GM12865 (cell line): ENCODE measurements at regions not wholly inside any gene's neighbourhood (a gene's known extent, or its start where the extent isn't known, plus 50 kb on each side); places are given as distances from the start of the nearest gene placed in this dataset.

Experiments
- DNase-seq: peaks from one replicate; pipeline ENCODE4 v3.0.0; 2010; ENCODE audit warnings: low read depth
- H3K4me3 ChIP-seq: 2 replicates; pipeline ENCODE4 v1.5.1; 2011; ENCODE audit warnings: mild to moderate bottlenecking, low read depth, low read length, control low read depth
- TF ChIP-seq, protein P1 (sequence below): IDR thresholded peaks from 2 replicates; pipeline ENCODE4 v1.5.1; 2011; ENCODE audit warnings: low read length, control low read depth, low read depth, inconsistent platforms; ENCODE audit not compliant: insufficient read depth; ENCODE audit errors: missing control alignments

- no peak overlapping the region for H3K4me3 ChIP-seq
- no peak for DNase-seq
- TF ChIP-seq, protein P1, sequence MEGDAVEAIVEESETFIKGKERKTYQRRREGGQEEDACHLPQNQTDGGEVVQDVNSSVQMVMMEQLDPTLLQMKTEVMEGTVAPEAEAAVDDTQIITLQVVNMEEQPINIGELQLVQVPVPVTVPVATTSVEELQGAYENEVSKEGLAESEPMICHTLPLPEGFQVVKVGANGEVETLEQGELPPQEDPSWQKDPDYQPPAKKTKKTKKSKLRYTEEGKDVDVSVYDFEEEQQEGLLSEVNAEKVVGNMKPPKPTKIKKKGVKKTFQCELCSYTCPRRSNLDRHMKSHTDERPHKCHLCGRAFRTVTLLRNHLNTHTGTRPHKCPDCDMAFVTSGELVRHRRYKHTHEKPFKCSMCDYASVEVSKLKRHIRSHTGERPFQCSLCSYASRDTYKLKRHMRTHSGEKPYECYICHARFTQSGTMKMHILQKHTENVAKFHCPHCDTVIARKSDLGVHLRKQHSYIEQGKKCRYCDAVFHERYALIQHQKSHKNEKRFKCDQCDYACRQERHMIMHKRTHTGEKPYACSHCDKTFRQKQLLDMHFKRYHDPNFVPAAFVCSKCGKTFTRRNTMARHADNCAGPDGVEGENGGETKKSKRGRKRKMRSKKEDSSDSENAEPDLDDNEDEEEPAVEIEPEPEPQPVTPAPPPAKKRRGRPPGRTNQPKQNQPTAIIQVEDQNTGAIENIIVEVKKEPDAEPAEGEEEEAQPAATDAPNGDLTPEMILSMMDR: no peak
Observed at GRCh38 chr5:172588380-172588779, 52.7 kb upstream of the NEURL1B start.

GRCh38 chr5:172587061-172587405 is 54.0 kb upstream of the NEURL1B start:
- no peak for DNase-seq
- TF ChIP-seq, protein P1: no peak
- no peak overlapping the region for H3K4me3 ChIP-seq

GRCh38 chr5:172586125-172587060 is 54.7 kb upstream of the NEURL1B start:
- DNase-seq: no peak
- no peak overlapping the region for H3K4me3 ChIP-seq
- TF ChIP-seq, protein P1: no peak

GRCh38 chr5:172585114-172585513 is 55.9 kb upstream of the NEURL1B start:
- TF ChIP-seq, protein P1: no peak
- H3K4me3 ChIP-seq: no peak overlapping the region
- DNase-seq: no peak

DNA sequence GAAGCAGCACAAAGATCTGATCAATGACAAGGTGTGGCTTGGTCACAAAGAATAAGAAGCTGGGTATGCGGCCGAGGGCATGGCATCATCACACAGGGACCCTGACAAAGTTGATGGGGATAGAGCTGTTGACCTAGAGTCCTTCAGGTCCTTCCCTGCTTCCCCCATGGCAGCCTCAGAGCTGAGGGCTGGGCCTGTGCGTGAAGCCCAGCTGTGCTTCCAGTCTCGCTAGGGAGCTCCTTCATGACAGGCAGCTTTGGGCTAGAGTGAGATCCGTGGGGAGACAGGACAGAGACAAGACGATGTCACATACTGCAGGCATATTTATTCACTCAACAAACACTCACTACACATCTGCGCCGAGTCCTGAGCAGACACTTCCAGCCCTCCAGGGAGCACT is 56.4 kb upstream of the NEURL1B start:
- TF ChIP-seq, protein P1: no peak
- no peak for DNase-seq
- no peak overlapping the region for H3K4me3 ChIP-seq

- TF ChIP-seq, protein P1: no peak
- no peak for DNase-seq
- H3K4me3 ChIP-seq: no peak overlapping the region
Observed at GRCh38 chr5:172583931-172584511, 57.0 kb upstream of the NEURL1B start.
